ENCODE measurements at regions not wholly inside any gene's neighbourhood (a gene's known extent, or its start where the extent isn't known, plus 50 kb on each side); places are given as distances from the start of the nearest gene placed in this dataset.

DNA sequence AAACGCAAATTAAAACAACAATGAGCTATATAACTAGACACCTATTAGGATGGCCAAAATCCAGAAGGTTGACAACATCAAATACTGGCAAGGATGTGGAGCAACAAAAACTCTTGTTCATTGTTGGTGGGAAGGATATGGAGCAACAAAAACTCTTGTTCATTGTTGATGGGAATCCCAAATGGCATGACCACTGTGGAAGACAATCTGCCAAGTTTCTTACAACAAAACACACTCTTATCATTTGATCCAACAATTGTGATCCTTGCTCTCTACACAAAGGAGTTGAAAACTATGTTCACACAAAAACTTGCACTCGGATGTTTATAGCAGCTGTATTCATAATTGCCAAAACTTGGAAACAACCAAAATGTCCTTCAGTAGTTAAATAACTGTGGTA lies 61.8 kb upstream of the LAMA2 start:
- TF ChIP-seq, protein P1, sequence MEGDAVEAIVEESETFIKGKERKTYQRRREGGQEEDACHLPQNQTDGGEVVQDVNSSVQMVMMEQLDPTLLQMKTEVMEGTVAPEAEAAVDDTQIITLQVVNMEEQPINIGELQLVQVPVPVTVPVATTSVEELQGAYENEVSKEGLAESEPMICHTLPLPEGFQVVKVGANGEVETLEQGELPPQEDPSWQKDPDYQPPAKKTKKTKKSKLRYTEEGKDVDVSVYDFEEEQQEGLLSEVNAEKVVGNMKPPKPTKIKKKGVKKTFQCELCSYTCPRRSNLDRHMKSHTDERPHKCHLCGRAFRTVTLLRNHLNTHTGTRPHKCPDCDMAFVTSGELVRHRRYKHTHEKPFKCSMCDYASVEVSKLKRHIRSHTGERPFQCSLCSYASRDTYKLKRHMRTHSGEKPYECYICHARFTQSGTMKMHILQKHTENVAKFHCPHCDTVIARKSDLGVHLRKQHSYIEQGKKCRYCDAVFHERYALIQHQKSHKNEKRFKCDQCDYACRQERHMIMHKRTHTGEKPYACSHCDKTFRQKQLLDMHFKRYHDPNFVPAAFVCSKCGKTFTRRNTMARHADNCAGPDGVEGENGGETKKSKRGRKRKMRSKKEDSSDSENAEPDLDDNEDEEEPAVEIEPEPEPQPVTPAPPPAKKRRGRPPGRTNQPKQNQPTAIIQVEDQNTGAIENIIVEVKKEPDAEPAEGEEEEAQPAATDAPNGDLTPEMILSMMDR (IDR thresholded peaks at IDR 0.05), result no peak
- no peak for TF ChIP-seq POLR2A (IDR thresholded peaks at IDR 0.05)

Data from esophagus squamous epithelium (tissue), 4 donors.